Activated T-cell treated with anti-CD3 and anti-CD28 coated beads, Interleukin-2, amount 50 U/mL, for 48 hours (primary cell): ENCODE measurements at regions not wholly inside any gene's neighbourhood (a gene's known extent, or its start where the extent isn't known, plus 50 kb on each side); places are given as distances from the start of the nearest gene placed in this dataset.
"Not testable (repeated sequence)": the region's sequence is repeated elsewhere in the genome, so short reads cannot be mapped to it uniquely, and the experiment has no call there.

Experiments used
- DNase-seq, 2 experiments: peaks; one replicate each; pipeline ENCODE4 v3.0.0-alpha.2; 2020

- DNase-seq, result no peak
These were observed 81.1 kb downstream of the XRCC2 start for GRCh38 chr7:152594801-152595200.

- DNase-seq, result no peak
These were observed 84.0 kb downstream of the XRCC2 start for GRCh38 chr7:152591976-152592375.

- DNase-seq, result no peak
These were observed 85.5 kb downstream of the XRCC2 start for GRCh38 chr7:152590481-152590880.

- DNase-seq, result not testable (repeated sequence)
These were observed 86.1 kb downstream of the XRCC2 start for GRCh38 chr7:152589821-152590220.

GRCh38 chr7:152588350-152588749 lies 87.6 kb downstream of the XRCC2 start:
- no peak for DNase-seq

GRCh38 chr7:152587366-152587765 lies 88.6 kb downstream of the XRCC2 start:
- DNase-seq, result no peak

GRCh38 chr7:152583006-152583405 lies 92.9 kb downstream of the XRCC2 start:
- DNase-seq, result no peak

- DNase-seq, result no peak
These were observed 96.9 kb downstream of the XRCC2 start for GRCh38 chr7:152579070-152579469.

- DNase-seq, result no peak
These were observed 98.6 kb downstream of the XRCC2 start for GRCh38 chr7:152577339-152577738.

- DNase-seq, result no peak
These were observed 100.9 kb downstream of the XRCC2 start for GRCh38 chr7:152574892-152575548.

- not testable (repeated sequence) for DNase-seq
These were observed 102.8 kb downstream of the XRCC2 start for GRCh38 chr7:152573186-152573585.

GRCh38 chr7:152572101-152572500 lies 103.8 kb downstream of the XRCC2 start:
- DNase-seq, result no peak

- no peak for DNase-seq
These were observed 104.9 kb downstream of the XRCC2 start for GRCh38 chr7:152571068-152571467.

- DNase-seq, result no peak
These were observed 107.0 kb downstream of the XRCC2 start for GRCh38 chr7:152568972-152569371.

GRCh38 chr7:152565731-152566130 lies 110.2 kb downstream of the XRCC2 start:
- DNase-seq, result no peak

GRCh38 chr7:152564656-152565250 lies 111.2 kb downstream of the XRCC2 start:
- no peak for DNase-seq

- no peak for DNase-seq
These were observed 119.8 kb downstream of the XRCC2 start for GRCh38 chr7:152556013-152556755.

- no peak for DNase-seq
These were observed 118.0 kb upstream of the KMT2C start for GRCh38 chr7:152553671-152554317.

- no peak for DNase-seq
These were observed 115.7 kb upstream of the KMT2C start for GRCh38 chr7:152551304-152552036.

- DNase-seq, result no peak
These were observed 109.3 kb upstream of the KMT2C start for GRCh38 chr7:152544971-152545619.

GRCh38 chr7:152544481-152544927 lies 108.7 kb upstream of the KMT2C start:
- no peak for DNase-seq

- no peak for DNase-seq
These were observed 108.0 kb upstream of the KMT2C start for GRCh38 chr7:152543799-152544198.
